ENCODE measurements at regions not wholly inside any gene's neighbourhood (a gene's known extent, or its start where the extent isn't known, plus 50 kb on each side); places are given as distances from the start of the nearest gene placed in this dataset.
"Not testable (repeated sequence)": the region's sequence is repeated elsewhere in the genome, so short reads cannot be mapped to it uniquely, and the experiment has no call there.

- no peak for DNase-seq (ENCODE audit: low read depth, low spot score)
- Histone ChIP-seq H3K27me3 (ENCODE audit: control insufficient read depth, insufficient read depth, low read length) (no peaks in the 10 kb centered on the region), H3K9me3 (ENCODE audit: control insufficient read depth, insufficient read depth, low read depth, low read length) (no peaks in the 10 kb centered on the region), H3K4me1 (ENCODE audit: control insufficient read depth, insufficient read depth, low read length) (no peaks in the 10 kb centered on the region), H3K36me3 (ENCODE audit: control insufficient read depth, insufficient read depth, low read length) (no peaks in the 10 kb centered on the region), H3K4me3 (ENCODE audit: low read depth in 2 of 2, low read length in 2 of 2) (no peak overlapping the region), H3K27ac (ENCODE audit: low read length) (no peak overlapping the region)
- intact Hi-C loops (cut with micrococcal nuclease; ENCODE audit: unreplicated experiment): no loop called here
- no TSS peak for BruUV-seq (replicated peaks)
- in situ Hi-C loops (cut with HindIII; ENCODE audit: low pct_unique_long_range_greater_than_20kb, low sequenced_read_pairs): no loop called here
- ChIA-PET CTCF (no interaction called here), POLR2A (no interaction called here)
- no peak for ATAC-seq
- TF ChIP-seq REST (IDR thresholded peaks at IDR 0.05; ENCODE audit: insufficient read depth in 1 of 2, low read depth in 2 of 2, low read length in 1 of 2) (no peak), TCF7L2 (IDR thresholded peaks at IDR 0.05; ENCODE audit: low read depth, low read length) (no peak), CTCF (IDR thresholded peaks at IDR 0.05) (no peak), POLR2AphosphoS5 (IDR thresholded peaks at IDR 0.05; ENCODE audit: low read depth, low read length) (no peak), SIN3A (IDR thresholded peaks at IDR 0.05; ENCODE audit: borderline replicate concordance, insufficient read depth, low read depth, low read length) (no peak)
These were observed 806.1 kb upstream of the LRATD1 start for GRCh38 chr2:13826314-13826853.

GRCh38 chr2:13858626-13859025, 773.9 kb upstream of the LRATD1 start:
- in situ Hi-C loops (cut with HindIII; ENCODE audit: low pct_unique_long_range_greater_than_20kb, low sequenced_read_pairs): no loop called here
- TF ChIP-seq REST (IDR thresholded peaks at IDR 0.05; ENCODE audit: insufficient read depth in 1 of 2, low read depth in 2 of 2, low read length in 1 of 2) (no peak), TCF7L2 (IDR thresholded peaks at IDR 0.05; ENCODE audit: low read depth, low read length) (no peak), CTCF (IDR thresholded peaks at IDR 0.05) (no peak), SIN3A (IDR thresholded peaks at IDR 0.05; ENCODE audit: borderline replicate concordance, insufficient read depth, low read depth, low read length) (no peak), POLR2AphosphoS5 (IDR thresholded peaks at IDR 0.05; ENCODE audit: low read depth, low read length) (no peak)
- no peak overlapping the region for H3K4me3 ChIP-seq (ENCODE audit: low read depth in 2 of 2, low read length in 2 of 2)
- POLR2A ChIA-PET: no interaction called here
- intact Hi-C loops (cut with micrococcal nuclease; ENCODE audit: unreplicated experiment): no loop called here
- H3K9me3 ChIP-seq (ENCODE audit: control insufficient read depth, insufficient read depth, low read depth, low read length): no peaks in the 10 kb centered on the region
- H3K36me3 ChIP-seq (ENCODE audit: control insufficient read depth, insufficient read depth, low read length): no peaks in the 10 kb centered on the region
- no peaks in the 10 kb centered on the region for H3K27me3 ChIP-seq (ENCODE audit: control insufficient read depth, insufficient read depth, low read length)
- no peak overlapping the region for H3K27ac ChIP-seq (ENCODE audit: low read length)
- BruUV-seq (replicated peaks): no TSS peak
- DNase-seq (ENCODE audit: low read depth, low spot score): no peak
- H3K4me1 ChIP-seq (ENCODE audit: control insufficient read depth, insufficient read depth, low read length): no peaks in the 10 kb centered on the region
- ATAC-seq: no peak
- CTCF ChIA-PET: no interaction called here

- ATAC-seq; DNase-seq (ENCODE audit: low read depth, low spot score); H3K4me1 ChIP-seq (ENCODE audit: control insufficient read depth, insufficient read depth, low read length); in situ Hi-C loops (cut with HindIII; ENCODE audit: low pct_unique_long_range_greater_than_20kb, low sequenced_read_pairs); H3K27me3 ChIP-seq (ENCODE audit: control insufficient read depth, insufficient read depth, low read length); H3K4me3 ChIP-seq (ENCODE audit: low read depth in 2 of 2, low read length in 2 of 2); POLR2A ChIA-PET; H3K9me3 ChIP-seq (ENCODE audit: control insufficient read depth, insufficient read depth, low read depth, low read length); H3K27ac ChIP-seq (ENCODE audit: low read length); intact Hi-C loops (cut with micrococcal nuclease; ENCODE audit: unreplicated experiment); BruUV-seq (replicated peaks); H3K36me3 ChIP-seq (ENCODE audit: control insufficient read depth, insufficient read depth, low read length); CTCF ChIA-PET: not testable (repeated sequence)
These were observed 764.2 kb upstream of the LRATD1 start for GRCh38 chr2:13868275-13868674.

All from Panc1 (cell line).